Pulmonary artery endothelial cell (primary cell): ENCODE measurements at regions not wholly inside any gene's neighbourhood (a gene's known extent, or its start where the extent isn't known, plus 50 kb on each side); places are given as distances from the start of the nearest gene placed in this dataset.
"Not testable (repeated sequence)": the region's sequence is repeated elsewhere in the genome, so short reads cannot be mapped to it uniquely, and the experiment has no call there.

Source experiments
- DNase-seq: peaks from one replicate; pipeline ENCODE4 v3.0.0-alpha.2; 2011; ENCODE audit warnings: low read depth, low spot score

GRCh38 chr10:107561136-107561650, 396.7 kb upstream of the SORCS1 start:
- DNase-seq = no peak

GRCh38 chr10:107557916-107558315, 393.4 kb upstream of the SORCS1 start:
- no peak for DNase-seq

- no peak for DNase-seq
These were observed 389.8 kb upstream of the SORCS1 start for GRCh38 chr10:107554333-107554732.

GRCh38 chr10:107553470-107553869, 389.0 kb upstream of the SORCS1 start:
- DNase-seq = no peak

- no peak for DNase-seq
These were observed 388.5 kb upstream of the SORCS1 start for GRCh38 chr10:107552963-107553362.

- no peak for DNase-seq
These were observed 383.8 kb upstream of the SORCS1 start for GRCh38 chr10:107548301-107548700.

- DNase-seq = no peak
These were observed 382.5 kb upstream of the SORCS1 start for GRCh38 chr10:107546986-107547385.

GRCh38 chr10:107546284-107546683, 381.8 kb upstream of the SORCS1 start:
- no peak for DNase-seq

GRCh38 chr10:107545717-107546116, 381.2 kb upstream of the SORCS1 start:
- no peak for DNase-seq

GRCh38 chr10:107544706-107545520, 380.4 kb upstream of the SORCS1 start:
- DNase-seq = no peak

GRCh38 chr10:107542607-107543006, 378.1 kb upstream of the SORCS1 start:
- no peak for DNase-seq

GRCh38 chr10:107542016-107542415, 377.5 kb upstream of the SORCS1 start:
- DNase-seq = no peak

GRCh38 chr10:107540981-107541380, 376.5 kb upstream of the SORCS1 start:
- no peak for DNase-seq

GRCh38 chr10:107529350-107529749, 364.8 kb upstream of the SORCS1 start:
- no peak for DNase-seq

- DNase-seq = no peak
These were observed 355.8 kb upstream of the SORCS1 start for GRCh38 chr10:107520348-107520747.

- DNase-seq = no peak
These were observed 353.3 kb upstream of the SORCS1 start for GRCh38 chr10:107517811-107518210.

GRCh38 chr10:107516349-107516748, 351.8 kb upstream of the SORCS1 start:
- DNase-seq = no peak

- DNase-seq = not testable (repeated sequence)
These were observed 339.5 kb upstream of the SORCS1 start for GRCh38 chr10:107504011-107504410.

GRCh38 chr10:107502229-107502985, 337.9 kb upstream of the SORCS1 start:
- no peak for DNase-seq

- no peak for DNase-seq
These were observed 334.5 kb upstream of the SORCS1 start for GRCh38 chr10:107498983-107499382.

- no peak for DNase-seq
These were observed 332.5 kb upstream of the SORCS1 start for GRCh38 chr10:107497024-107497423.

GRCh38 chr10:107496594-107496993, 332.1 kb upstream of the SORCS1 start:
- no peak for DNase-seq

GRCh38 chr10:107492389-107492788, 327.9 kb upstream of the SORCS1 start:
- no peak for DNase-seq
